HepG2 (cell line): ENCODE measurements at regions not wholly inside any gene's neighbourhood (a gene's known extent, or its start where the extent isn't known, plus 50 kb on each side); places are given as distances from the start of the nearest gene placed in this dataset.

ENCODE experiments used
- ATAC-seq: fragments of 200-7000 bp; cut with Tn5 transposase; 3 replicates; pipeline ENCODE4 v1.9.1; 2020; ENCODE audit warnings: mild to moderate bottlenecking, moderate library complexity
- BruUV-seq: library from RNA; stranded (reverse); fragments of 400-500 nt; replicated peaks from 2 replicates; lab custom pipeline; 2021; lab: Mats Ljungman, UMichigan
- CTCF ChIA-PET: fragments of 300-600 bp; formaldehyde crosslinking; extraction: SDS; loops from one replicate; lab custom pipeline; 2021; ENCODE audit warnings: low total read pairs, inconsistent platforms, low intra/inter-chr PET ratio; lab: Yijun Ruan, JAX
- POLR2A ChIA-PET: fragments of 350-600 bp; sonication (Branson Sonifier 250); formaldehyde crosslinking; loops from one replicate; lab custom pipeline; 2020; ENCODE audit warnings: antibody characterized with exemption, inconsistent platforms; lab: Yijun Ruan, JAX
- DNase-seq: peaks from one replicate; pipeline ENCODE4 v3.0.0-alpha.2; 2015; ENCODE audit warnings: low spot score
- FAIRE-seq: peaks from 3 replicates; lab custom pipeline; 2011; peaks lifted over from hg19 to GRCh38; lab: Jason Lieb, UNC
- H2AFZ ChIP-seq: one replicate; pipeline ENCODE4 v1.6.1; 2011; ENCODE audit warnings: low read length, inconsistent platforms
- H3K27ac ChIP-seq: fragments of 300-600 bp; 3 replicates; pipeline ENCODE4 v1.8.0; 2011; ENCODE audit warnings: mixed run types, mild to moderate bottlenecking, mixed read lengths, low read length, inconsistent platforms; ENCODE audit not compliant: insufficient read depth; ENCODE audit errors: extremely low read length
- H3K27me3 ChIP-seq, 2 experiments: fragments of 200-600 bp in 1 of 2; 2 replicates in 1 of 2; 3 replicates in 1 of 2; pipeline versions ENCODE4 v1.6.0 to v1.8.0; 2011; ENCODE audit warnings: low read length in 2 of 2, mild to moderate bottlenecking in 2 of 2, moderate library complexity in 2 of 2, inconsistent platforms in 1 of 2; ENCODE audit not compliant: insufficient read depth in 2 of 2, control insufficient read depth in 1 of 2
- H3K36me3 ChIP-seq, 2 experiments: fragments of 200-600 bp in 1 of 2; replicated peaks in 1 of 2; 2 replicates in 1 of 2; 3 replicates in 1 of 2; pipeline versions ENCODE4 v1.5.1 to v1.8.0; 2011; ENCODE audit warnings: low read length in 2 of 2, inconsistent platforms in 1 of 2; ENCODE audit not compliant: insufficient read depth in 2 of 2, control insufficient read depth in 1 of 2
- H3K4me1 ChIP-seq: 2 replicates; pipeline ENCODE4 v1.5.1; 2012; ENCODE audit warnings: low read length, inconsistent platforms; ENCODE audit not compliant: insufficient read depth
- H3K4me2 ChIP-seq: 2 replicates; pipeline ENCODE4 v1.6.0; 2011; ENCODE audit warnings: low read depth, low read length, inconsistent platforms
- H3K4me3 ChIP-seq, 3 experiments: fragments of 200-600 bp in 1 of 3; sonication (generic), shearing (Covaris generic) in 1 of 3; replicated peaks in 1 of 3; 2 replicates each; pipeline ENCODE4 v1.5.1; 2011 to 2016; ENCODE audit warnings: low read length in 3 of 3, inconsistent platforms in 2 of 3, low read depth in 2 of 3, mild to moderate bottlenecking in 2 of 3, control low read depth in 1 of 3, mixed read lengths in 1 of 3; ENCODE audit not compliant: insufficient read depth in 1 of 3
- H3K79me2 ChIP-seq: one replicate; pipeline ENCODE4 v1.6.1; 2011; ENCODE audit warnings: low read length, inconsistent platforms; ENCODE audit not compliant: insufficient read depth
- H3K9ac ChIP-seq: 2 replicates; pipeline ENCODE4 v1.6.0; 2011; ENCODE audit warnings: mild to moderate bottlenecking, low read depth, low read length, inconsistent platforms; ENCODE audit not compliant: insufficient read depth
- H3K9me3 ChIP-seq: 2 replicates; pipeline ENCODE4 v1.5.1; 2012; ENCODE audit warnings: mild to moderate bottlenecking, low read length
- H4K20me1 ChIP-seq: 2 replicates; pipeline ENCODE4 v1.6.0; 2011; ENCODE audit warnings: inconsistent platforms, mild to moderate bottlenecking, low read length, moderate library complexity; ENCODE audit not compliant: insufficient read depth
- ATF1 ChIP-seq: IDR thresholded peaks from 2 replicates; pipeline ENCODE4 v1.6.1; 2016; ENCODE audit warnings: mild to moderate bottlenecking, control low read depth
- FOSL1 ChIP-seq: sonication (generic); formaldehyde crosslinking; IDR thresholded peaks from 2 replicates; pipeline ENCODE4 v1.9.0; 2021; ENCODE audit warnings: missing genetic modification reagents, borderline replicate concordance
- KDM3A ChIP-seq: IDR thresholded peaks from 2 replicates; pipeline ENCODE4 v1.6.1; 2018; ENCODE audit warnings: low read depth, missing compliant biosample characterization
- RFX1 ChIP-seq: fragments of 450-650 bp; IDR thresholded peaks from 2 replicates; pipeline ENCODE4 v1.6.1; 2017
- TARDBP ChIP-seq: sonication (generic); formaldehyde crosslinking; IDR thresholded peaks from 2 replicates; pipeline ENCODE4 v1.8.0; 2022; ENCODE audit warnings: mild to moderate bottlenecking, missing genetic modification reagents
- ZNF878 ChIP-seq: sonication (generic); formaldehyde crosslinking; IDR thresholded peaks from 2 replicates; pipeline ENCODE4 v1.8.1; 2023; ENCODE audit warnings: mild to moderate bottlenecking, missing genetic modification reagents, moderate library complexity
- in situ Hi-C: cut with HindIII; loops from 2 replicates; pipeline ENCODE4 v1.10.0; 2017; ENCODE audit warnings: low pct_unique_long_range_greater_than_20kb; ENCODE audit not compliant: extremely low pct_ligation_motif_present
- intact Hi-C: fragments of 100-400 bp; cut with micrococcal nuclease; formaldehyde crosslinking; loops from one replicate; pipeline ENCODE4 v1.10.0; 2022; ENCODE audit not compliant: unreplicated experiment
- TF ChIP-seq, protein P1 (sequence below): sonication (generic); formaldehyde crosslinking; IDR thresholded peaks from 2 replicates; pipeline ENCODE4 v1.9.0; 2021; ENCODE audit warnings: missing genetic modification reagents, borderline replicate concordance
- TF ChIP-seq, protein P2 (sequence below): sonication (generic); formaldehyde crosslinking; IDR thresholded peaks from 2 replicates; pipeline ENCODE4 v1.4.0; 2020; ENCODE audit warnings: missing genetic modification reagents; ENCODE audit errors: not compliant biosample characterization
- TF ChIP-seq, protein P3 (sequence below): sonication (generic); formaldehyde crosslinking; IDR thresholded peaks from 2 replicates; pipeline ENCODE4 v1.8.0; 2022; ENCODE audit warnings: missing genetic modification reagents, low read depth, mild to moderate bottlenecking, borderline replicate concordance
- TF ChIP-seq, protein P4 (sequence below): sonication (generic); formaldehyde crosslinking; IDR thresholded peaks from 2 replicates; pipeline ENCODE4 v1.4.0; 2020; ENCODE audit warnings: mild to moderate bottlenecking, missing genetic modification reagents
- TF ChIP-seq, protein P5 (sequence below): sonication (generic); formaldehyde crosslinking; IDR thresholded peaks from 2 replicates; pipeline ENCODE4 v1.5.1; 2020; ENCODE audit warnings: mild to moderate bottlenecking, missing genetic modification reagents, moderate library complexity

DNA sequence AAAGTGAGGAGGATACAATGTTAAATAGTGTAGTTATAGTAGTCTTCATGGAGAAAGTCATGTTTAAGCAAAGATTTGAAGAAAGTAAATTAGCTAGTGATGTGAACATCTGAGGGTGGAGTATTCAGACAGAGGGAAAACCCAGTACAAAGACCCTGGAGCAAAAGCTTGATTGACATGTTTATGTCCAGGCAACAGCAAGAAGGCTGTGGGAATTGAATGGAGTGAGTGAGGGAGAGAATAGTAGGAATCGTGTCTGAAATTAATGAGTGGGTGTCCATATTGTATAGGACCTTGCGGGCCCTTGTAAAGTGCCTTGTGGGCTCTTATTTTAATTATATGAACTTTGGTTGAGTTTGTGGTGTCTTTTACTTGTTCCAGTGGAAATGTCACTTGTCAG lies 424.1 kb upstream of the KIRREL3 start (continued):
- TF ChIP-seq, protein P1, sequence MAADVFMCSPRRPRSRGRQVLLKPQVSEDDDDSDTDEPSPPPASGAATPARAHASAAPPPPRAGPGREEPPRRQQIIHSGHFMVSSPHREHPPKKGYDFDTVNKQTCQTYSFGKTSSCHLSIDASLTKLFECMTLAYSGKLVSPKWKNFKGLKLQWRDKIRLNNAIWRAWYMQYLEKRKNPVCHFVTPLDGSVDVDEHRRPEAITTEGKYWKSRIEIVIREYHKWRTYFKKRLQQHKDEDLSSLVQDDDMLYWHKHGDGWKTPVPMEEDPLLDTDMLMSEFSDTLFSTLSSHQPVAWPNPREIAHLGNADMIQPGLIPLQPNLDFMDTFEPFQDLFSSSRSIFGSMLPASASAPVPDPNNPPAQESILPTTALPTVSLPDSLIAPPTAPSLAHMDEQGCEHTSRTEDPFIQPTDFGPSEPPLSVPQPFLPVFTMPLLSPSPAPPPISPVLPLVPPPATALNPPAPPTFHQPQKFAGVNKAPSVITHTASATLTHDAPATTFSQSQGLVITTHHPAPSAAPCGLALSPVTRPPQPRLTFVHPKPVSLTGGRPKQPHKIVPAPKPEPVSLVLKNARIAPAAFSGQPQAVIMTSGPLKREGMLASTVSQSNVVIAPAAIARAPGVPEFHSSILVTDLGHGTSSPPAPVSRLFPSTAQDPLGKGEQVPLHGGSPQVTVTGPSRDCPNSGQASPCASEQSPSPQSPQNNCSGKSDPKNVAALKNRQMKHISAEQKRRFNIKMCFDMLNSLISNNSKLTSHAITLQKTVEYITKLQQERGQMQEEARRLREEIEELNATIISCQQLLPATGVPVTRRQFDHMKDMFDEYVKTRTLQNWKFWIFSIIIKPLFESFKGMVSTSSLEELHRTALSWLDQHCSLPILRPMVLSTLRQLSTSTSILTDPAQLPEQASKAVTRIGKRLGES (CRISPR knock-in tag) = no peak
- TF ChIP-seq, protein P2, sequence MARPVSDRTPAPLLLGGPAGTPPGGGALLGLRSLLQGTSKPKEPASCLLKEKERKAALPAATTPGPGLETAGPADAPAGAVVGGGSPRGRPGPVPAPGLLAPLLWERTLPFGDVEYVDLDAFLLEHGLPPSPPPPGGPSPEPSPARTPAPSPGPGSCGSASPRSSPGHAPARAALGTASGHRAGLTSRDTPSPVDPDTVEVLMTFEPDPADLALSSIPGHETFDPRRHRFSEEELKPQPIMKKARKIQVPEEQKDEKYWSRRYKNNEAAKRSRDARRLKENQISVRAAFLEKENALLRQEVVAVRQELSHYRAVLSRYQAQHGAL (CRISPR knock-in tag) = no peak

DNA sequence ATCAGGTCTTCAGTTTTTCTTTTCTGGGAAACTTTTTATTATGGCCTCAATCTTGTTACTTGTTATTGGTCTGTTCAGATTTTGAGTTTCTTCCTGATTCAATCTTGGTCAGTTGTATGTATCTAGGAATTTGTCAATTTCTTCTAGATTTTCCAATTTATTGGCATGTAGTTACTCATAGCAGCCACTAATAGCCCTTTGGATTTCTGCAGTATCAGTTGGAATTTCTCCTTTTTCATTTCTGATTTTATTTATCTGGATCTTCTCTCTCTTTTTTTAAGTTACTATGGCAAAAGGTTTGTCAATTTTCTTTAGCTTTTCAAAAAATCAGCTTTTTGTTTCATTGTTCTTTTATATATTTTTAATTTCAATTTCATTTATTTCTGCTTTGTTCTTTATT lies 419.6 kb upstream of the KIRREL3 start:
- ATAC-seq (no peak), DNase-seq (no peak), FAIRE-seq (no peak)
- Histone ChIP-seq H3K4me1 (no peaks in the 10 kb centered on the region), H3K79me2 (no peaks in the 10 kb centered on the region), H3K36me3 (no peaks in the 10 kb centered on the region), H4K20me1 (no peaks in the 10 kb centered on the region), H3K27me3 (no peaks in the 10 kb centered on the region), H3K27ac (no peak overlapping the region), H2AFZ (no peak overlapping the region), H3K4me2 (no peak overlapping the region), H3K4me3 (no peak overlapping the region), H3K9me3 (peaks cover 62% of the 10 kb centered on the region), H3K9ac (no peak overlapping the region)
- no TSS peak for BruUV-seq
- CTCF ChIA-PET = no interaction called here
- intact Hi-C loops = no loop called here
- POLR2A ChIA-PET = no interaction called here
- in situ Hi-C loops = no loop called here
- TF ChIP-seq, protein P3, sequence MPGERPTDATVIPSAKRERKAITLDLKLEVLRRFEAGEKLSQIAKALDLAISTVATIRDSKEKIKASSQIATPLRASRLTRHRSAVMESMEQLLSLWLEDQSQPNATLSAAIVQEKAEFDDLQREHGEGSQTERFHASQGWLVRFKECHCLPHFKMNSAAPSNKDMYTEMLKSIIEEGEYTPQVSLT (CRISPR knock-in tag) = no peak
- TF ChIP-seq, protein P4, sequence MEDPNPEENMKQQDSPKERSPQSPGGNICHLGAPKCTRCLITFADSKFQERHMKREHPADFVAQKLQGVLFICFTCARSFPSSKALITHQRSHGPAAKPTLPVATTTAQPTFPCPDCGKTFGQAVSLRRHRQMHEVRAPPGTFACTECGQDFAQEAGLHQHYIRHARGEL (CRISPR knock-in tag) = no peak
- TF ChIP-seq ATF1 (CRISPR knock-in tag) (no peak), KDM3A (CRISPR knock-in tag) (no peak), TARDBP (CRISPR knock-in tag) (no peak), FOSL1 (CRISPR knock-in tag) (no peak), RFX1 (no peak), ZNF878 (no peak)
- TF ChIP-seq, protein P5, sequence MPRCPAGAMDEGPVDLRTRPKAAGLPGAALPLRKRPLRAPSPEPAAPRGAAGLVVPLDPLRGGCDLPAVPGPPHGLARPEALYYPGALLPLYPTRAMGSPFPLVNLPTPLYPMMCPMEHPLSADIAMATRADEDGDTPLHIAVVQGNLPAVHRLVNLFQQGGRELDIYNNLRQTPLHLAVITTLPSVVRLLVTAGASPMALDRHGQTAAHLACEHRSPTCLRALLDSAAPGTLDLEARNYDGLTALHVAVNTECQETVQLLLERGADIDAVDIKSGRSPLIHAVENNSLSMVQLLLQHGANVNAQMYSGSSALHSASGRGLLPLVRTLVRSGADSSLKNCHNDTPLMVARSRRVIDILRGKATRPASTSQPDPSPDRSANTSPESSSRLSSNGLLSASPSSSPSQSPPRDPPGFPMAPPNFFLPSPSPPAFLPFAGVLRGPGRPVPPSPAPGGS = no peak
- TF ChIP-seq, all 625 proteins: peak for 0
